ENCODE measurements at regions not wholly inside any gene's neighbourhood (a gene's known extent, or its start where the extent isn't known, plus 50 kb on each side); places are given as distances from the start of the nearest gene placed in this dataset.

DNA sequence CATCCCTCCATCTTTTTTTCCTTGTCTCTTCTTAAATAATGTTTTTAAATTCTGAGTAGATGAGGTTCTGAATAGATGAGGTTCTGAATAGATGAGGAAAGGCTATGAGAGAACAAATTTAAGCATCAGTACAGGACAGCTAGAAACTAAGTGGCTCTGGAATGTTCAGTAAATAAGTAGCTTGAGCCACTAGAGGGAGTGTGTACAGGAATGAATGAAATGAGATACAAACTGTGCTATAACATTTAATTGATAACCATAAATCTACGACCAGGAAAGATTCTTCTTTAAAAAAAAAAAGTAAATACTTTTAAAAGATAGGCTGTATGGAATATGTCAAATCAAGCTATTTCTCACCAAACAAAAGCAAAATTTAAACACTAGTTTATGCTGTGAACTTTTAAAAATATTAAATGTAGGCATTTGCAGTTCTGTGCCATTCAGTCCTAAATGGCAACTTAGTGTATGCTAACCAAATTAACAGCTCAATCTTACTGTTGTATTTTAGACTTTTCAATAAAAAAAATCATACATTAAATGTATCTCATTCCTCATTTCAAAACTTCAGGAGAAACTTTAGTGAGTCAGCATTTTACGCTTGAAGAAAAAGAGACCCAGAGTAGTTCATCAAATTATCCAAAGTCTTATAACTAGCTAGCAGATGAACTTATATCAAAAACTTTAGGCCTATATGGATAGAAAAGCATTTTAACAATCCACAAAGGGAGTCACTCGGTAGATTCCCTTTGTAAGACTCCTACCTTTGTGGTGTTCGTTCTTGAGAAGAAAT is 70.4 kb upstream of the SNX2 start:
- Histone ChIP-seq H3K9me3 (ENCODE audit: control insufficient read depth in 2 of 2, insufficient read depth in 1 of 2, low read depth in 1 of 2, low read length in 1 of 2) (no peaks in the 10 kb centered on the region), H3K27ac (ENCODE audit: low read depth in 1 of 3, low read length in 2 of 3) (no peak overlapping the region), H3K36me3 (ENCODE audit: control insufficient read depth in 3 of 3, insufficient read depth in 2 of 3, low read depth in 1 of 3, low read length in 3 of 3) (no peaks in the 10 kb centered on the region), H3K4me1 (ENCODE audit: control insufficient read depth in 3 of 3, insufficient read depth in 2 of 3, low read depth in 1 of 3, low read length in 2 of 3) (no peaks in the 10 kb centered on the region), H3K4me3 (ENCODE audit: low read depth in 1 of 3, low read length in 3 of 3) (no peak overlapping the region), H3K27me3 (ENCODE audit: control insufficient read depth in 3 of 3, insufficient read depth in 3 of 3, low read length in 3 of 3) (no peaks in the 10 kb centered on the region)
- WGBS, 3 donors: 69 to 76% (median 71%) methylated on average over 4 of the region's 4 CpGs
- no peak for FAIRE-seq
- DNase-seq: peak; percentile 30 to 39

DNA sequence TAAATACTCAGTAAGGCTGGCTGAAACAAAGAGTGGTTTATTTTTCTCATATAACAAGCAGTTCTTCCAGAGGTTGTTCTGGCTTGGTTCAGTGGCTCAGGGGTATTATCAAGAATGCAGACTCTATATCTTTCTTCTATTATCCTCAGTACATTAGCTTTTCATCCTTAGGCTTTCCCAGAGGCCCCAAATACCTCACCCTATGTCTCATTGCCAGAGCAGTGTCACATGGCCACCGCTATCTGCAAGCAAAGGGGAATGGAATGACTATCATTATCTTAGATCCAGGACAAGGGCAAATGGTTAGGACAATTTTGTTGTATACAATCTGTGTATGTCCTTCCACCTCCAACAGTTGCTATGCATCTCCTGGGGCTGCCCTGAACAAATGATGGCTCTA is 69.0 kb upstream of the SNX2 start:
- WGBS, 3 donors: 59 to 89% (median 71%) methylated on average over 1 of the region's 1 CpG
- Histone ChIP-seq H3K36me3 (ENCODE audit: control insufficient read depth in 3 of 3, insufficient read depth in 2 of 3, low read depth in 1 of 3, low read length in 3 of 3) (no peaks in the 10 kb centered on the region), H3K4me1 (ENCODE audit: control insufficient read depth in 3 of 3, insufficient read depth in 2 of 3, low read depth in 1 of 3, low read length in 2 of 3) (no peaks in the 10 kb centered on the region), H3K27ac (ENCODE audit: low read depth in 1 of 3, low read length in 2 of 3) (no peak overlapping the region), H3K27me3 (ENCODE audit: control insufficient read depth in 3 of 3, insufficient read depth in 3 of 3, low read length in 3 of 3) (no peaks in the 10 kb centered on the region), H3K4me3 (ENCODE audit: low read depth in 1 of 3, low read length in 3 of 3) (no peak overlapping the region), H3K9me3 (ENCODE audit: control insufficient read depth in 2 of 2, insufficient read depth in 1 of 2, low read depth in 1 of 2, low read length in 1 of 2) (no peaks in the 10 kb centered on the region)
- FAIRE-seq (no peak), DNase-seq (no peak)

DNA sequence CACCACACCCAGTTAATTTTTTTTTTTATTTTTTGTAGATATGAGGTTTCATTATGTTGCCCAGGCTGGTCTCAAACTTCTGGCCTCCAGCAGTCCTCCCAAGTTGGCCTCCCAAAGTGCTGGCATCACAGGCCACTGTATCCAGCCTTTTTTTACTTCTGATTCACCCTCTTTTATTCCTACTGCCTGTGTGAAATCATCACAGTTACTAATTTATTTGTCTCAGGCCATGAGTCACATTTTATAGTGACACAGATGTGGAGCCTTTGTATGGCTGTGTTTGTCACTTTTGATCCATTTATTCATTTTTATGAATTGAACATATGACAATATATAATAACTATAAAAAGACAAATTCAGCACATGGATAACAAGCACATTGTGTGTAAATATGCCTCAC is 67.1 kb upstream of the SNX2 start:
- H3K27me3 ChIP-seq (ENCODE audit: control insufficient read depth in 3 of 3, insufficient read depth in 3 of 3, low read length in 3 of 3): no peaks in the 10 kb centered on the region

DNA sequence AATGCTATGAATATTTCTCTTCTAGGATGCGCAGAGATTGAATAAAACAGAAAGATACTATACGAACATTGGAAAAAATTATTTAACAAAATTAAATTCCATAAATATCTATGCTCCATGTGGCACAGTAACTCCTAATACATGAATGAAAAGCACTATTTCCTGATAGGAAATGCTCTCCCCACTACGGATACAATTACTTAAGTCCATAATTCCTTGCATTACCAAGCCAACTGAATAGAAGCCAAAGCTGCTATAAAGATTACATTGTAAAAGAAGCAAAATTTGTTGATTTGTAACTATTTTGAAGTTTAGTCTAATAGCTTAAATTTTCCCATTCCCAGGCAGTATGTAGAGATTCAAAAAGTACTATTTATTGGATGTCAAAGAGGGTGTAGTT is 61.8 kb upstream of the SNX2 start:
- FAIRE-seq: no peak
- Histone ChIP-seq H3K9me3 (ENCODE audit: control insufficient read depth in 2 of 2, insufficient read depth in 1 of 2, low read depth in 1 of 2, low read length in 1 of 2) (no peaks in the 10 kb centered on the region), H3K36me3 (ENCODE audit: control insufficient read depth in 3 of 3, insufficient read depth in 2 of 3, low read depth in 1 of 3, low read length in 3 of 3) (no peaks in the 10 kb centered on the region), H3K4me3 (ENCODE audit: low read depth in 1 of 3, low read length in 3 of 3) (no peak overlapping the region), H3K27me3 (ENCODE audit: control insufficient read depth in 3 of 3, insufficient read depth in 3 of 3, low read length in 3 of 3) (peaks cover 0 to 3% (median 0%) of the 10 kb centered on the region in 3 donors), H3K27ac (ENCODE audit: low read depth in 1 of 3, low read length in 2 of 3) (no peak overlapping the region), H3K4me1 (ENCODE audit: control insufficient read depth in 3 of 3, insufficient read depth in 2 of 3, low read depth in 1 of 3, low read length in 2 of 3) (no peaks in the 10 kb centered on the region)
- 43 to 77% (median 67%) methylated on average over 3 of the region's 3 CpGs for WGBS, 3 donors
- DNase-seq: no peak

More for the DNA sequence above, 67.1 kb upstream of the SNX2 start:
- Histone ChIP-seq H3K36me3 (ENCODE audit: control insufficient read depth in 3 of 3, insufficient read depth in 2 of 3, low read depth in 1 of 3, low read length in 3 of 3) (no peaks in the 10 kb centered on the region), H3K27ac (ENCODE audit: low read depth in 1 of 3, low read length in 2 of 3) (no peak overlapping the region), H3K4me3 (ENCODE audit: low read depth in 1 of 3, low read length in 3 of 3) (no peak overlapping the region), H3K9me3 (ENCODE audit: control insufficient read depth in 2 of 2, insufficient read depth in 1 of 2, low read depth in 1 of 2, low read length in 1 of 2) (no peaks in the 10 kb centered on the region), H3K4me1 (ENCODE audit: control insufficient read depth in 3 of 3, insufficient read depth in 2 of 3, low read depth in 1 of 3, low read length in 2 of 3) (no peaks in the 10 kb centered on the region)
- FAIRE-seq: no peak
- DNase-seq: no peak

DNA sequence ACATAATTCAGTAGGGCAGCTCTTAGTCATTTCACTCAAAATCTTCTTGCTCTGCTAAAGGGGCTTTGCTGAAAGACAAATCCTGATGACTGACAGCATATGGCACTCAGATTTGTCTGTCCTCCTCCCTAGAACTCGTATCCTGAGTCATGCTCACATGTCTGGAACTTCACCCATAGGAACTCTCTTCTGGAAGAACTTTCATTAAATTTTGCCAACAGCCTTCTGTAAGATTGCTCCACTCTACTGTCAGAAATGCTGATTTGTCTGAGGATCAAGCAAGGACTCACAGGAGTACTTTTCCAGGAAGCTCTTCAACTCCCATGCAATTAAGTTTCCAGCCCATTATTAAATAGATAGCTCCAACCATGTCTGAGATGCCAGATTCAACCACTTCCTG is 59.8 kb upstream of the SNX2 start:
- H3K9me3 ChIP-seq (ENCODE audit: control insufficient read depth in 2 of 2, insufficient read depth in 1 of 2, low read depth in 1 of 2, low read length in 1 of 2): no peaks in the 10 kb centered on the region
- peaks cover 0 to 3% (median 0%) of the 10 kb centered on the region in 3 donors for H3K27me3 ChIP-seq (ENCODE audit: control insufficient read depth in 3 of 3, insufficient read depth in 3 of 3, low read length in 3 of 3)
- no peaks in the 10 kb centered on the region for H3K4me1 ChIP-seq (ENCODE audit: control insufficient read depth in 3 of 3, insufficient read depth in 2 of 3, low read depth in 1 of 3, low read length in 2 of 3)
- no peak overlapping the region for H3K27ac ChIP-seq (ENCODE audit: low read depth in 1 of 3, low read length in 2 of 3)
- H3K4me3 ChIP-seq (ENCODE audit: low read depth in 1 of 3, low read length in 3 of 3): no peak overlapping the region
- H3K36me3 ChIP-seq (ENCODE audit: control insufficient read depth in 3 of 3, insufficient read depth in 2 of 3, low read depth in 1 of 3, low read length in 3 of 3): no peaks in the 10 kb centered on the region
- DNase-seq (no peak), FAIRE-seq (no peak)
- 4 to 57% (median 50%) methylated on average over 1 of the region's 1 CpG for WGBS, 3 donors

DNA sequence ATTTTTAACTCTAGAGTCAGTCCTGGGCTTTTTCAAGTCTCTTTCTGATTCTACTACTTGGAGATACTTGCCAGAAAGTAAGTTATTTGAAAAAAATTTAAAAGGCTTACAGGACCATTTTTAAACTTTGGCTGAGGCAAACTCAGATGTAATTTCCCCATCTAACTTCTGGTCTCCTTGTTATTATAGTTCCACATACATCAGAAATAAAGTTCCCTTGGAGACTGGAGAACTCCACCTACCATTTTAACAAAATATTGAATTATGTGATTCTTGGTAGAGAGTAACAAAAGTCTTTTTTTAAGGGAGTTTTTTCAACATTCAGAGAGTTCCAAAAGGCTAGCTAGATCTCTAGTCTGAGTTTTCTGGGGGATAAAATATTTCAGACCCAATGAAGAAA is 56.3 kb upstream of the SNX2 start:
- no peak for DNase-seq
- peaks cover 0 to 20% (median 0%) of the 10 kb centered on the region in 3 donors for H3K4me1 ChIP-seq (ENCODE audit: control insufficient read depth in 3 of 3, insufficient read depth in 2 of 3, low read depth in 1 of 3, low read length in 2 of 3)
- FAIRE-seq: no peak
- no peak overlapping the region for H3K4me3 ChIP-seq (ENCODE audit: low read depth in 1 of 3, low read length in 3 of 3)
- no peaks in the 10 kb centered on the region for H3K36me3 ChIP-seq (ENCODE audit: control insufficient read depth in 3 of 3, insufficient read depth in 2 of 3, low read depth in 1 of 3, low read length in 3 of 3)
- no peak overlapping the region for H3K27ac ChIP-seq (ENCODE audit: low read depth in 1 of 3, low read length in 2 of 3)
- H3K27me3 ChIP-seq (ENCODE audit: control insufficient read depth in 3 of 3, insufficient read depth in 3 of 3, low read length in 3 of 3): peaks cover 0 to 3% (median 0%) of the 10 kb centered on the region in 3 donors
- no peaks in the 10 kb centered on the region for H3K9me3 ChIP-seq (ENCODE audit: control insufficient read depth in 2 of 2, insufficient read depth in 1 of 2, low read depth in 1 of 2, low read length in 1 of 2)

DNA sequence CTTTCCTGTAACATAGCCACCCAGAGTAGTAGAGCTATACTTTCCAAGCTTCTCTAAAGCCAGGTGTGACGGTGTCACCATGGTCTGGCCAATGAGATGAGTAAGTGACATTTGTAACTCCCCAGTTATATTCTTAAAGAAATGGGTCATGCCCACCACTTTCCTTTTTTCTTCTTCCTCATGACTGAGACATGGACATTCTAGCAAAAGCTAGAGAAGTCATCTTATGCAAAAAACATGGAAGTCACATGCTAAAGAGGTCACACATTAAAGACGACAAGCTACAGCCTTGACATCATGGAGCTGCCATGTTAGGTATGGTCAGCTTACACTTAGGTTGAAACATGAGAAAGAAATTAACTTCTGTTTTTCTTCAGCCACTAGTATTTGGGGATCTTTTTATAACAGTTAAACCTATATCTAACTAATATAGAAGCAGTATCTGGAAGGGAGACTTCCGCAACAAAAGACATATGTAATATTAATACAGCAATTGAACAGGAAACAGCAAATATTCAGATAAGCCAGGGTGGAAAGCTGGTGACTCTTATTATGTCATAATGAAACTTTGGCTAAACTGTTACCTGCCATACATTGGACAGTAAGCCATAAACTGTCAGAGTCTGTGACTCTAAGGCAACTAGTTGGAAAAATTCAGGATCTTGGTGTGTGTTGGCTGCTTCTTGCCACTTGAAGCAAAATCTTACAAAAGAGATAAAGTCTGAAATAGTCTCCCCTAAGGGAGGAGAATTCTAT is 54.7 kb upstream of the SNX2 start:
- peaks cover 0 to 3% (median 0%) of the 10 kb centered on the region in 3 donors for H3K27me3 ChIP-seq (ENCODE audit: control insufficient read depth in 3 of 3, insufficient read depth in 3 of 3, low read length in 3 of 3)
- FAIRE-seq (no peak), DNase-seq (no peak)
- no peak overlapping the region for H3K27ac ChIP-seq (ENCODE audit: low read depth in 1 of 3, low read length in 2 of 3)
- no peaks in the 10 kb centered on the region for H3K36me3 ChIP-seq (ENCODE audit: control insufficient read depth in 3 of 3, insufficient read depth in 2 of 3, low read depth in 1 of 3, low read length in 3 of 3)
- no peaks in the 10 kb centered on the region for H3K9me3 ChIP-seq (ENCODE audit: control insufficient read depth in 2 of 2, insufficient read depth in 1 of 2, low read depth in 1 of 2, low read length in 1 of 2)
- H3K4me3 ChIP-seq (ENCODE audit: low read depth in 1 of 3, low read length in 3 of 3): no peak overlapping the region
- H3K4me1 ChIP-seq (ENCODE audit: control insufficient read depth in 3 of 3, insufficient read depth in 2 of 3, low read depth in 1 of 3, low read length in 2 of 3): peaks cover 0 to 21% (median 0%) of the 10 kb centered on the region in 3 donors
- 93 to 95% (median 93%) methylated on average over 3 of the region's 3 CpGs for whole genome bisulfite sequencing, 3 donors

DNA sequence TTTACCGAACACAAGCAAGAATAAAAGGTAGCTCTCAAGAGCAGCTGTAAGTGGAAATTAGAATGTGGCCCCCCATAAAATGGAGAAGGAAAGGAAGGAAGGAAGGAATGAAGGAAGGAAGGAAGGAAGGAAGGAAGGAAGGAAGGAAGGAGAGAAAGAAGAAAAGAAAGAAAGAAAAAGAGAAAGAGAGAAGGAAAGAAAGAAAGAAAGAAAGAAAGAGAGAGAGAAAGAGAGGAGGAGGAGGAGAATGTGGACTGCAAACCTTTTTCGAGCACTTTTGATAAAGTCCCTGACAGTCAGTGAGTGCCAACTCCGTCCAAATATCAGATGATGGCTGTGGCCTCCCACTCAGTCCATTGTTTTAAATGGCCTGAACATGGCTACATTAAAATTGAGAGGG is 53.8 kb upstream of the SNX2 start:
- Histone ChIP-seq H3K36me3 (ENCODE audit: control insufficient read depth in 3 of 3, insufficient read depth in 2 of 3, low read depth in 1 of 3, low read length in 3 of 3) (no peaks in the 10 kb centered on the region), H3K4me3 (ENCODE audit: low read depth in 1 of 3, low read length in 3 of 3) (no peak overlapping the region), H3K4me1 (ENCODE audit: control insufficient read depth in 3 of 3, insufficient read depth in 2 of 3, low read depth in 1 of 3, low read length in 2 of 3) (peaks cover 0 to 21% (median 0%) of the 10 kb centered on the region in 3 donors), H3K27me3 (ENCODE audit: control insufficient read depth in 3 of 3, insufficient read depth in 3 of 3, low read length in 3 of 3) (peaks cover 0 to 3% (median 0%) of the 10 kb centered on the region in 3 donors), H3K27ac (ENCODE audit: low read depth in 1 of 3, low read length in 2 of 3) (no peak overlapping the region), H3K9me3 (ENCODE audit: control insufficient read depth in 2 of 2, insufficient read depth in 1 of 2, low read depth in 1 of 2, low read length in 1 of 2) (no peaks in the 10 kb centered on the region)
- WGBS, 3 donors: 77 to 95% (median 93%) methylated on average over 3 of the region's 3 CpGs
- no peak for DNase-seq
- FAIRE-seq: no peak
